ENCODE measurements at regions not wholly inside any gene's neighbourhood (a gene's known extent, or its start where the extent isn't known, plus 50 kb on each side); places are given as distances from the start of the nearest gene placed in this dataset.
A peak's percentile ranks its signal among the peaks of the same experiment; 100 is the strongest.

DNA sequence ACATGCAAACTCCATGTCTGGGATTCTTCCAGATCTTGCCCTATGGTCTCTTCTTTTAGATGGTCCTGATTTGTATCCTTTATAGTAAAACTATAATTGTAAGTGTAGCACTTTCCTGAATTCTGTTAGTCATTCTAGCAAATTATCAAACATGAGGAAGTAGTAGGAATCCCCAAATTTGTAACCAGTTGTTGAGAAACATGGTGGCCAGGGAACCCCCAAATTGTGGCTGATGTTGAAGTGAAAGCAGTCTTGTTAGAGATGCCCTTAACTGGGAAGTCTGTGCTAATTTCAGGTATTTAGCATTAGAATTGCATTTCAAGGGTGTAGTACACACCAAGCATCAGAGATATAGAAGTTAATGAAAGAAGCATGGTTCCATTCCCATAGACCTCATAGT lies 180.4 kb upstream of the STT3B start:
- Histone ChIP-seq H3K27me3 (ENCODE audit: insufficient read depth, low read length) (no peaks in the 10 kb centered on the region), H3K4me3 (ENCODE audit: low read length) (no peak overlapping the region), H2AFZ (ENCODE audit: low read depth, low read length) (no peak overlapping the region), H3K36me3 (ENCODE audit: insufficient read depth, low read length) (no peaks in the 10 kb centered on the region), H3K4me1 (ENCODE audit: insufficient read depth, low read length) (no peaks in the 10 kb centered on the region), H3K9me3 (ENCODE audit: low read length) (no peaks in the 10 kb centered on the region)

DNA sequence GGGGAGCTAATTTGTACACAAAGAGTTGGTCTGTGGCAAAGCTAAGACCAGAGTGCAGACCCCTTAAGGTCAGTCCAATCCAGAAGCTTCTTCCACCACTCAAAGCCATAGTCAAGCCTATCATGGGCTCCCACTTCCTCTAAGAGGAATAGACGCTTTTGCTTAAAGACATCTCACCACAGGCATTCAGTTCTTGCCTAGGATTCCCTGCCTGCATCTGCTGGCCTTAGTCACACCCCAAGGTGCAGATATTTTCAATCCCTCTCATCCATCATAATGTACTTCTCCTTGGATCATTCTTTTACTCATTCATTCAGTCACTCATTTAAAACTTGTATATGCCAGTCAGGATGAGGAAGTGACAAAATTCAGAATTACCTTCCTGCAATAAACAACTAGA lies 179.6 kb upstream of the STT3B start:
- Histone ChIP-seq H3K4me1 (ENCODE audit: insufficient read depth, low read length) (no peaks in the 10 kb centered on the region), H3K4me3 (ENCODE audit: low read length) (no peak overlapping the region), H3K27me3 (ENCODE audit: insufficient read depth, low read length) (no peaks in the 10 kb centered on the region), H3K36me3 (ENCODE audit: insufficient read depth, low read length) (no peaks in the 10 kb centered on the region), H2AFZ (ENCODE audit: low read depth, low read length) (no peak overlapping the region), H3K9me3 (ENCODE audit: low read length) (no peaks in the 10 kb centered on the region)

DNA sequence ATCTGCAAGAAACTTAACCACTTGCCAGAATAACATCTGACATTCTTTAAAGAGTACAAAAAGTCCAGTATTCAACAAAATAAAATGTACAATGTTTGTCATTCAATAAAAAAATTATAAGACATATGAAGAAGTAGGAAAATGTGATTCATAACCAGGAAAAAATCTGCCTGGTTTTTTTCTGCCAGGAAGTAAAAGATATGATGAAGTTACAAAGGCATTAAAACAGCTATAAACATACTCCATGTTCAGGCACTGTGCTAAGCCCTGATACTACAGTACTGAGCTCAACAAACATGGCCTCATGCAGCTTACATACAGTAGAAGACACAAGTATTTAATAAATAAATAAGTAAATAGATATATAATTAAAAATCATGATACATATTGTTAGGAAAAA lies 178.4 kb upstream of the STT3B start:
- no peak overlapping the region for H3K4me3 ChIP-seq (ENCODE audit: low read length)

DNA sequence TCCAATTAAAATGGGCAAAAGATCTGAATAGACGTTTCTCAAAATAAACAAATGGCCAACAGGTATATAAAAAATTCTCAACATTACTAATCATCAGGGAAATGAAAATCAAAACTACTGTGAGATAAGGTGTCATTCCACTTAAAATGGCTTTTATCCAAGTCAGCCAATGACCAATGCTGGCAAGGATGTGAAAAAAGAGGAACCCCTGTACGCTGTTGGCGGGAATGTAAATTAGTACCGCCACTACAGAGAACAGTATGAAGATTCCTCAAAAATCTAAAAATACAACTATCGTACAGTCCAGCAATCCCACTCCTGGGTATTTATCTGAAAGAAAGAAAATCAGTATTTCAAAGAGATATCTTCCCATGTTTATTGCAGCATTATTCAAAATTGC lies 176.9 kb upstream of the STT3B start:
- no peaks in the 10 kb centered on the region for H3K36me3 ChIP-seq (ENCODE audit: insufficient read depth, low read length)
- H3K4me3 ChIP-seq (ENCODE audit: low read length), result no peak overlapping the region
- H3K27me3 ChIP-seq (ENCODE audit: insufficient read depth, low read length), result no peaks in the 10 kb centered on the region
- no peaks in the 10 kb centered on the region for H3K9me3 ChIP-seq (ENCODE audit: low read length)
- H3K4me1 ChIP-seq (ENCODE audit: insufficient read depth, low read length), result peaks cover 2% of the 10 kb centered on the region
- H2AFZ ChIP-seq (ENCODE audit: low read depth, low read length), result no peak overlapping the region

More for the DNA sequence above, 178.4 kb upstream of the STT3B start:
- H3K9me3 ChIP-seq (ENCODE audit: low read length), result no peaks in the 10 kb centered on the region
- H2AFZ ChIP-seq (ENCODE audit: low read depth, low read length), result no peak overlapping the region
- no peaks in the 10 kb centered on the region for H3K36me3 ChIP-seq (ENCODE audit: insufficient read depth, low read length)
- H3K27me3 ChIP-seq (ENCODE audit: insufficient read depth, low read length), result no peaks in the 10 kb centered on the region
- H3K4me1 ChIP-seq (ENCODE audit: insufficient read depth, low read length), result no peaks in the 10 kb centered on the region

DNA sequence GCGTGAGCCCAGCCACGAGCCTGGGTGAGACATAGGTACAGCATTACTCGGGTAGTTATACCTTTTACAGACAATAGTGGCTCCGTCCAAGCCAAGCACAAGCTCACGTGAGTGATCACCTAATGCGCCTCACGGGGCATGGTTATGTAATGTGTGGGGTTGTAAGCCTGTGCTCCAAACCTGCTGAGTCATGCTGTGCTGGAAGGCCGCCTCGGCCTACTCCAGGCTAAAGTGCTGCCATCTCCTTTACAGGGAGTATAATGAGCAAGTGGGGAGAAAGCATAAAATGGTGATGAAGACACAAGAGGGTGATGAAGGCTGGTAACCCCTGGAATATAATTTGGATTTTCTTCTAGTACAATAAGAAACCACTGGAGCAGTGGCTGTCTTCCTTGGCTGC lies 175.8 kb upstream of the STT3B start:
- no peaks in the 10 kb centered on the region for H3K9me3 ChIP-seq (ENCODE audit: low read length)
- H3K27me3 ChIP-seq (ENCODE audit: insufficient read depth, low read length), result no peaks in the 10 kb centered on the region
- H3K4me3 ChIP-seq (ENCODE audit: low read length), result no peak overlapping the region
- no peak overlapping the region for H2AFZ ChIP-seq (ENCODE audit: low read depth, low read length)
- no peaks in the 10 kb centered on the region for H3K36me3 ChIP-seq (ENCODE audit: insufficient read depth, low read length)
- H3K4me1 ChIP-seq (ENCODE audit: insufficient read depth, low read length), result peaks cover 13% of the 10 kb centered on the region

DNA sequence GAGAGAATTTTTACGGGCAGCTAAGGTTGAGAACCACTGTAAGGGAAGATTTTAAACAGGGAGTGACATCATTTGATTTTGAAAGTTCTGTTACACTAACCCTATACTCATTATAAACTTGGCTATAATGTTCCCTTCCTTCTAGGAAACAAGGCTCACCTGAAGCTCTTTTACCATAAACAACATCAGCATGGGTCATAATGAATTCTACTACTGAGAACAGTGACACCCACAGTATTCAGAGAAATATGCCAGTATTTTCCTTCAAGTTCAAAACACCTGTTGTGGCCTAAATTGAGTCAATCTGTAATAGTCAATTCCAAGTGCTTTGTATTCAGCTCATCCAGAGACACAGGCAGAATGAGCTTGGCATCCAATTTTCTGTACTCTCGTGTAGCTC lies 175.3 kb upstream of the STT3B start:
- Histone ChIP-seq H3K27me3 (ENCODE audit: insufficient read depth, low read length) (no peaks in the 10 kb centered on the region), H2AFZ (ENCODE audit: low read depth, low read length) (no peak overlapping the region), H3K4me1 (ENCODE audit: insufficient read depth, low read length) (peaks cover 16% of the 10 kb centered on the region), H3K4me3 (ENCODE audit: low read length) (no peak overlapping the region), H3K36me3 (ENCODE audit: insufficient read depth, low read length) (no peaks in the 10 kb centered on the region), H3K9me3 (ENCODE audit: low read length) (no peaks in the 10 kb centered on the region)

DNA sequence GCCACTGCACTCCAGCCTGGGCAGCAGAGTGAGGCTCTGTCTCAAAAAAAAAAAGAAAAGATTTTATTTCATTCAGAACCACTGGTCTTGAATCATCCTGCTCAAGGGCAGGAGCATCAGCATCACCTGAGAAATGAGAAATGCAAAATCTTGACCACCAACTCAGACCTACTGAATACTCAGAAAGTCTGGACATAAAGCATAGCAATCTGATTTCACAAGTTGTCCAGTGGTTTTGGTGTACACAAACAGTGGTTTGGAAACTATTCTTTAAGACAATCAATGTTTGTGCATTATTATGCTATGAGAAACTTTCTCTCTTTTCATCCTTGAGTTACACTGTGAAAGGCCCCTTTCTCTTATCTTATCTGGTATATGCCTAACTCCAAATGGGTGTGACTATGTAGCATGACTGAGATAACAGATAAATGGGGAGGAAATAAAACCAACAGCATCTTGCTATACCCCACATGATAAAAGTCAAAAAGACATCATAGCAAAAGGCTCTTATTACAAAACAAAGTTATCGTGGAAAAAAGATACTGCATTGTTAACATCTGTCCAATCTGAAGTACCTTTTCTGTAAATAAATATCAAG lies 174.2 kb upstream of the STT3B start:
- H3K27me3 ChIP-seq (ENCODE audit: insufficient read depth, low read length), result no peaks in the 10 kb centered on the region
- no peaks in the 10 kb centered on the region for H3K9me3 ChIP-seq (ENCODE audit: low read length)
- H3K4me3 ChIP-seq (ENCODE audit: low read length), result no peak overlapping the region
- no peaks in the 10 kb centered on the region for H3K36me3 ChIP-seq (ENCODE audit: insufficient read depth, low read length)
- H2AFZ ChIP-seq (ENCODE audit: low read depth, low read length), result no peak overlapping the region
- peaks cover 16% of the 10 kb centered on the region for H3K4me1 ChIP-seq (ENCODE audit: insufficient read depth, low read length)

DNA sequence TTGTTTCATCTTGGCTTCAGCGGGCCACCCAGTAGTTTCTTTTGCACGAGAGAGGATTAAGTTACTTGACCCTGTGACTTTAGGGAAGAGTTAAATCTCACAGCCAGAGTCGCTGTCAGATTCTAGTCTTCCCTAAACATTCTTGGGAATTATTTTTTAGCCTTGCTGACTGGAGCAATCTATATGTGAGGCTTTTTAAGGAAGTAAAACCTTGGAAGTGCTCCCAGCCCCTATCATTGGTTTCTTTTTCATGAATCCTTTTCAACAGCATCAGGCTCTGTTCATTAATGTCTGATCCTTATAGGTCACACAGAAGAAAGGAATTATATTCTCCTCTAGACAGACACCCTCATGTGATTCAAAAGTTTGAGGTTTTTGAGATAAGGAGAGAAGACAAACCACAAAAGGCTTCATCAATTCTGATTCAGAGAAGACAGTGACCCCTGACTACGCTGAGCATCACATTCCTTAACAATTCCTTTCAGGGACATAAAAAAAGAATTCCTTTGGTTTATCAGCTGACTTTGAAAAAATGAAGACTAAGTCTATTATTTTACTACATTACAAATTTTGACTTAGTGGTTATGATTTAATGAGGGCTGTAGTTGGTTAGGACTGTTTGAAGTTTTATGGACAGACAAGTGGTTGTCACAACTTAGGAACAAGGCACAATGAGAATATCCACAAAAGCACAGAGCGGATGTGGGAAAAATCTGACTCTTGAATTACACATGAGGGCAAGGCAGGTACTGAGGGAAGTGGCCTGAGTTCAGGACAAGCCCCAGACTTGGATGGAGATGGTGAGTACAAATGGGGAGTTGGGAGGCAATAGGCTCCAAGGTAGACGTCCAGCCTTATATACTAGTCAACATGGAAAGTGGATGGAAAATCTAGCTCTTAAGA lies 171.1 kb upstream of the STT3B start:
- peak overlapping the region; percentile 68 for H2AFZ ChIP-seq (ENCODE audit: low read depth, low read length)
- H3K4me3 ChIP-seq (ENCODE audit: low read length), result no peak overlapping the region
- H3K9me3 ChIP-seq (ENCODE audit: low read length), result no peaks in the 10 kb centered on the region
- no peaks in the 10 kb centered on the region for H3K27me3 ChIP-seq (ENCODE audit: insufficient read depth, low read length)
- no peaks in the 10 kb centered on the region for H3K36me3 ChIP-seq (ENCODE audit: insufficient read depth, low read length)
- H3K4me1 ChIP-seq (ENCODE audit: insufficient read depth, low read length), result peaks cover 16% of the 10 kb centered on the region

DNA sequence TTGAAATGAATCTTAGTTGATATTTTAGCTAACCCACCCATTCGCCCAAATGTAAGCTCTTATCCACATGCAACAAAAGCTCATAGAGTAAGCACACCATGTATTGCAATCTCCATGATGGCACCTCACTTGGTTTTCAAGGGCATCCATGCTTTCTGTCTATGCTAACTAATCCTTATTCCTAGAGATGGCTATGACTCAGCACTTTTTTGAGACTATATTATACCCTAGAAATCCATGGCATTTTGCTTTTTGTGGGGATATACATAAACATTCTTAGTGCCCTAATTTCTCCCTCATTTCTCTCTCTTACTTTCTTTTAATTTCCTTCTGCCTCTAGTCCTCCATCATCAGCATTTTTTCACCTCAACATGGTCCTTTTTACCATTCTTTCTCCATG lies 168.5 kb upstream of the STT3B start:
- no peak overlapping the region for H2AFZ ChIP-seq (ENCODE audit: low read depth, low read length)
- H3K4me3 ChIP-seq (ENCODE audit: low read length), result no peak overlapping the region
- peaks cover 16% of the 10 kb centered on the region for H3K4me1 ChIP-seq (ENCODE audit: insufficient read depth, low read length)
- no peaks in the 10 kb centered on the region for H3K36me3 ChIP-seq (ENCODE audit: insufficient read depth, low read length)
- H3K9me3 ChIP-seq (ENCODE audit: low read length), result no peaks in the 10 kb centered on the region
- H3K27me3 ChIP-seq (ENCODE audit: insufficient read depth, low read length), result no peaks in the 10 kb centered on the region

DNA sequence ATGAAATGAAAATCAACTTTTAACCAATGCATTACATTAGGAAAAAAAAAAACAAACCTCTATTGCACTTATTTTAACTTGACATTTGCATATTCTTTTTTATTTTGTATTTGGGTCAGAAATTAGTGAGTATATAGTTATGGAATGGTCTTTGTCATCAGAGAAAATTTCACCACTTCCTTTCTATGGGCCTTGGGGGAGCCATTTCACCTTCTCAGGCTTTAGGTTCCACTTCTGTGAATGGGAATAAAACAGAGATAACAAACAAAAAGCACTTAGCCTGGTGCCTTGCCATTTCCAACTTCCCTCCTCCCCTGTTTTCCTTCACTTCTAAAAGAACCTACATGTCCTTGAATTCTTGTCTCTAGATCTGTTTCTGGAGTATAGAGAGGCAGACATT lies 168.0 kb upstream of the STT3B start:
- Histone ChIP-seq H3K36me3 (ENCODE audit: insufficient read depth, low read length) (no peaks in the 10 kb centered on the region), H3K4me1 (ENCODE audit: insufficient read depth, low read length) (peaks cover 16% of the 10 kb centered on the region), H3K4me3 (ENCODE audit: low read length) (no peak overlapping the region), H3K9me3 (ENCODE audit: low read length) (no peaks in the 10 kb centered on the region), H3K27me3 (ENCODE audit: insufficient read depth, low read length) (no peaks in the 10 kb centered on the region), H2AFZ (ENCODE audit: low read depth, low read length) (no peak overlapping the region)

DNA sequence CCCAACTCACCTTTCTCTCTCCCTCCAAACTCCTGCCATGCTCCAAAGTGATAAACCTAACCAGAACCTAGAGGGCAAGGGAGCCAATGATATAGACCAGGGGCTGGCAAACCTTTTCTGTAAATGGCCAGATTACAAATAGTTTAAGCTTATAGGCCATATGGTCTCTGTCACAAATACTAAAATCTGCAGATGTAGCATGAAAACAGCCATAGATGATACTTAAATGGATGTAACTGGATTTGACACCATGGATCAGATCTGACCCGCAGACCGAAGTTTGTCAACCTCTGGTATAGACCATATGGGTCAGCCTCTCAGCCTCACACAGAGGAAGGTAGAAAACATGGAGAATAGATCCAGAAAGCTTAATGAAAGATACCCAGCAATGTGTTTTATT lies 165.2 kb upstream of the STT3B start:
- no peak overlapping the region for H3K4me3 ChIP-seq (ENCODE audit: low read length)
- no peaks in the 10 kb centered on the region for H3K27me3 ChIP-seq (ENCODE audit: insufficient read depth, low read length)
- no peaks in the 10 kb centered on the region for H3K9me3 ChIP-seq (ENCODE audit: low read length)
- no peaks in the 10 kb centered on the region for H3K36me3 ChIP-seq (ENCODE audit: insufficient read depth, low read length)
- no peak overlapping the region for H2AFZ ChIP-seq (ENCODE audit: low read depth, low read length)
- no peaks in the 10 kb centered on the region for H3K4me1 ChIP-seq (ENCODE audit: insufficient read depth, low read length)

DNA sequence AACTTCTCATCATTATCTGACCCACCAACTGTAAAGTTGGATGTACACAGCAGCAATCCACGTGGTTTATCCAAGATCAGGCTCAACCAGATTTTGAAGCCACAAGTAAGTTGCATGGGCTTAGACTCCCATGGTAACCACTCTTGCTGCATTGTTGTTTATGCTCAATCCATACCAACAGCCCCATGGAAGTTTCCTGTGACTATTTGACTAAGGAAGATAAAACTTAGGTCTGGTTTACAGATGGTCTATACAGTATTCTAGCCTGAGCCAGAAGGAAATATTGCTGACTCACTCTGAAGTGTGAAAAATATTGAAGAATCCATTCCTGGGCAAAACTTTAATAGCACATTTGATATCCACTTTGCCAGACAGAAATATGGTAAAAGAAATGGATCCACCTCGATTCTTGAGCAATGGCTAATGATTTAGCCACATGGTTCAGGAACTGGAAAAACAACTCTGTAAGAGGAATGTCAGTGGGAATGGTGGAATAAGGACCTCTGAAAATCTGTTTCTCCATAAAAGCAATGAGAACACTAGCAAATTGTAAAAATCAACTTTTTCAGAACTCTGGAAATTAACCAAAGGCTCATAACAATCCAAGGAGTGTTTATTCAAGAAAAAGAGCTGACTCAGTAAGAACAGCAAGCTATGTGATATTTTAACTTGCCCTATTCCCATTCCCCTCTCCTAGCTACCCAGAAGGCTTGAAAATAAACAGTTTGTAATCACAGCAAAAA lies 162.9 kb upstream of the STT3B start:
- Histone ChIP-seq H3K4me3 (ENCODE audit: low read length) (no peak overlapping the region), H3K9me3 (ENCODE audit: low read length) (no peaks in the 10 kb centered on the region), H2AFZ (ENCODE audit: low read depth, low read length) (no peak overlapping the region), H3K4me1 (ENCODE audit: insufficient read depth, low read length) (no peaks in the 10 kb centered on the region), H3K36me3 (ENCODE audit: insufficient read depth, low read length) (no peaks in the 10 kb centered on the region), H3K27me3 (ENCODE audit: insufficient read depth, low read length) (no peaks in the 10 kb centered on the region)

DNA sequence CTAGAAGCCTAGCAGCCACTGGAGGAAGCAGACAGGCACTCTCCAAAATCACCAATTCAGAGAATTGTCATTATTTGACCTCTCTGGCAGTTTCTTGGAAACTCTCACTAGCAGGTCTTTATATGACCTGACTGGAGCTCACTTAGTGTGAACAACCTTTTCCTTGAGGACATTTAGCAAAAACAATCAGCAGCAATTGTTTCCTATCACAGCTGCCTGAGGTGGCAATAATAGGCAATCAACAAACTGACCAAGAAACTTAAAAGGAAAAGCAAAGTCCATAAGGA lies 162.4 kb upstream of the STT3B start:
- no peaks in the 10 kb centered on the region for H3K27me3 ChIP-seq (ENCODE audit: insufficient read depth, low read length)
- H2AFZ ChIP-seq (ENCODE audit: low read depth, low read length), result no peak overlapping the region
- no peaks in the 10 kb centered on the region for H3K36me3 ChIP-seq (ENCODE audit: insufficient read depth, low read length)
- H3K9me3 ChIP-seq (ENCODE audit: low read length), result no peaks in the 10 kb centered on the region
- no peak overlapping the region for H3K4me3 ChIP-seq (ENCODE audit: low read length)
- H3K4me1 ChIP-seq (ENCODE audit: insufficient read depth, low read length), result no peaks in the 10 kb centered on the region

Measured in neuron (in vitro differentiated cells).